GM12891 (cell line): ENCODE measurements at regions not wholly inside any gene's neighbourhood (a gene's known extent, or its start where the extent isn't known, plus 50 kb on each side); places are given as distances from the start of the nearest gene placed in this dataset.

Experiments
- DNase-seq: peaks from one replicate; pipeline ENCODE4 v3.0.0; 2011; ENCODE audit warnings: low spot score; ENCODE audit not compliant: insufficient read length
- FAIRE-seq: peaks from 2 replicates; lab custom pipeline; 2011; peaks lifted over from hg19 to GRCh38; lab: Jason Lieb, UNC
- PAX5 ChIP-seq: IDR thresholded peaks from 2 replicates; pipeline ENCODE4 v1.6.1; 2011; ENCODE audit warnings: low read length, moderate library complexity, mild to moderate bottlenecking; ENCODE audit not compliant: insufficient read depth, severe bottlenecking
- POLR2A ChIP-seq: IDR thresholded peaks from 2 replicates; pipeline ENCODE4 v1.6.1; 2011; ENCODE audit warnings: low read depth, low read length, control low read depth
- POLR2AphosphoS5 ChIP-seq: IDR thresholded peaks from 2 replicates; pipeline ENCODE4 v1.6.1; 2011; ENCODE audit warnings: low read depth, low read length, control low read depth
- POU2F2 ChIP-seq: IDR thresholded peaks from 2 replicates; pipeline ENCODE4 v1.6.1; 2011; ENCODE audit warnings: low read depth, mild to moderate bottlenecking, control low read depth, low read length, moderate library complexity
- SPI1 ChIP-seq: IDR thresholded peaks from 2 replicates; pipeline ENCODE4 v1.6.1; 2011; ENCODE audit warnings: low read depth, low read length, control low read depth
- TAF1 ChIP-seq: IDR thresholded peaks from 2 replicates; pipeline ENCODE4 v1.6.1; 2011; ENCODE audit warnings: low read depth, low read length, control low read depth

DNA sequence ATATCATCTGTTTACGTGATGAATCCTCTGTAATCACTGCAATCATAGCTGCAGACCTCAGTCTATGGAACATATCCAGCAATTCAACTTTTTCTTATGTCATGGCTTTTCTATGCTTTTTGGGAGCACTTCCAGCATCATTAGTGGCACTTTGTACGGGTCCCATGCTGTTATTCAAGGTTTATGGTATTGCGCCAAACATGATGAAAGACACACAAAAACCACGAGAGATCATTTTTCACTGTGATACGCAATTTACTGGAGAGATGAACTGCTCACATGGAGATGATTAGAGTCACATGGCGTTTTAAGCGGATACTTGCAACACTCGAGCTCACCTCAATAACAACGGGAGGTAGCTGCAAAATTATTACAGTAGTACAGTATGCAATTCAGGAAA is 2101.7 kb upstream of the PCDH20 start:
- no peak for TF ChIP-seq POLR2A
- TF ChIP-seq SPI1 = no peak
- TF ChIP-seq POU2F2 = no peak
- TF ChIP-seq PAX5 = no peak
- TF ChIP-seq TAF1 = no peak
- no peak for TF ChIP-seq POLR2AphosphoS5
- no peak for DNase-seq
- FAIRE-seq = no peak

DNA sequence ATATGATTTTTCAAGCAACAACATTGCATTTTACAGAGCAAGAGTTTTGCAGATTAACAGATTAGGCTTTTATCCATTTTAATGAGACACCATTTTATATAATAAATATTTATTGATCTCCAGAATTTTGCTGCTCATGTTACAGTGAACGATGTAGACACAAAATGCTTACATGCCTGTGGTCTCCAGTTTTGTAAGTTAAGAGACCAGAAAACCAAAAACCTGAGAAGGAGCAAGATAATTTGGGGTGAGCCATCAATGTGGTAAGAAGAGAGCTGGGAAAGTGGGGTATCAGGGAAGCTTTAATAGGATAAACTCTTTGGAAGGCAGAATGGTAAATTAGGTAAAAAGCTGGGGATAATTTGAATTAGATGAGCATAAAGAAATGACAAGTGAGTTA is 2100.5 kb upstream of the PCDH20 start:
- DNase-seq (no peak), FAIRE-seq (no peak)
- no peak for TF ChIP-seq POU2F2
- no peak for TF ChIP-seq TAF1
- TF ChIP-seq PAX5 = no peak
- no peak for TF ChIP-seq SPI1

DNA sequence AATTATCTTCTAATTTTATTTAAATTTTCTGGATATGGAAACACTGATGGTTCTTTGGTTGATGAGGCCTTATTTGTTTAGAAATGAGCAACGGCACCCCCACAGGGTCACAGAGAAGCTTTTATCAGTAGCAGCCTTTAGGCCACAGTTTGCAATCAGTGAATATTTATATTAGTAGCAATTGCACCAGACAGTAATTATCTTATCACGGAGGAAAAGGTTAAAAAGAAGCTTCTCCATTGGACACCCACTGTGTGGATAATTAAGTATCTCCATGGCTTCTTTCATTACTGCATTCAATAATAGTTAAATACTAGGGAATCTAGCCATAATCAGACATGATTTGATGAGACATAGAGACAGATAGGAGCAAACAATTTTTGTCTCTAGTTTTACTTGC is 2099.2 kb upstream of the PCDH20 start:
- FAIRE-seq (no peak), DNase-seq (no peak)
- TF ChIP-seq POLR2A = no peak
- no peak for TF ChIP-seq SPI1

DNA sequence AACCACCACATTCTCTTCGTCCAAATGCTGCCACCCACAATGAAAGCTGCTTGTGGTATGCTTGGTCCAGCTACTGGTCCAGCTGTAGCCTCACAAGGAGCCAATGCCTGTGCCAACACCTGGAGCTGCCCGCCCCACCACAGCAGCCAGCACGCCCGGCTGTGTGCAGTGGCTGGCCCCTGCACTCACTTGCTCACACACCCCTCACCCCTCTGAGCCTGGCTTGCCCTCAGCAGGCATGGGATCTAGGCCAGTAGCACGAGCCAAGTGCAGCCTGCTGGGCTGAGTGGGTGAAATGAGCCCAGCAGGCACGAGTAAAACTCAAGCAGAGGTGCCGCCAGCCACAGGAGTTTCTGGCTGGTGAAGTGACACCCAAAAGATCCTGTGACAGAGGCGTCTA is 2096.4 kb upstream of the PCDH20 start:
- TF ChIP-seq SPI1 (no peak), POLR2AphosphoS5 (no peak), PAX5 (no peak), POU2F2 (no peak), TAF1 (no peak), POLR2A (no peak)
- FAIRE-seq (no peak), DNase-seq (no peak)

DNA sequence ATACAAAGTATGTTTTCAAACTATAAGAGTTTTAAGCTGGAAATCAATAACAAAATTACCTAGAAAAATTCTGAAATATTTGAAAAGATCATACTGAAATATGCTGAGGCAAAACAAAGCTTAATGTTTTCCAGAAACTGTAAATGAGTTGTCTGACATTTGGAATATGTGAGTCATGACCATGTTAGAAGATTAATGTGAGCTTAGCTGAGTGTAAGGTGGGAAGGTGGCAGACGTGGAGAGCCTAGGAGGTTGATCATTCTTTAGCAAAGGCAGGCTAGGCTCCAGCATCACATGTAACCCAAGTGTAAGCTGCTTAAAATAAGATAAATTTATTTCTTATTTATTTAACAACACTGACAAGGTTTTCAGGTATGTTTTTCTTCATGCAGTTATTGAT is 2086.1 kb upstream of the PCDH20 start:
- FAIRE-seq = no peak
- TF ChIP-seq POU2F2 (no peak), SPI1 (no peak), PAX5 (no peak), POLR2AphosphoS5 (no peak), POLR2A (no peak), TAF1 (no peak)

DNA sequence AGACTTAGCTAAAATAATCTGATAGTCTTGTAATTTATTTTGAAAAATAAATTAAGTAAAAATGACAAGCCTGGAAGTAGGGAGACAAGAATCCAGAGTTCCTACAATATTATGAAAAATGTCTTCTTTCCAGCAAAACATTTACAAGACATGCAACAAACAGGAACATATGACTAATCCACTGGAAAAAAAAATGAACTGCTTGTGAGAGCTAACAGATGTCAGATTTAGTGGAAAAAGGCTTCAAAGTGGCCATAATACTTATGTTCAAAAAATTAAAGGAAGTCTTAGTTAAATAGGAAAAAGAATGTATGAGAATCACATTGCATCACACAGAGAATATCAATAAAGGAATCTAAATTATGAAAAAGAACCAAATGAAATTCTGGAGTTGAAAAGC is 2082.0 kb upstream of the PCDH20 start:
- no peak for TF ChIP-seq POU2F2
- DNase-seq (no peak), FAIRE-seq (no peak)

More for the DNA sequence above, 2086.1 kb upstream of the PCDH20 start:
- DNase-seq = no peak

DNA sequence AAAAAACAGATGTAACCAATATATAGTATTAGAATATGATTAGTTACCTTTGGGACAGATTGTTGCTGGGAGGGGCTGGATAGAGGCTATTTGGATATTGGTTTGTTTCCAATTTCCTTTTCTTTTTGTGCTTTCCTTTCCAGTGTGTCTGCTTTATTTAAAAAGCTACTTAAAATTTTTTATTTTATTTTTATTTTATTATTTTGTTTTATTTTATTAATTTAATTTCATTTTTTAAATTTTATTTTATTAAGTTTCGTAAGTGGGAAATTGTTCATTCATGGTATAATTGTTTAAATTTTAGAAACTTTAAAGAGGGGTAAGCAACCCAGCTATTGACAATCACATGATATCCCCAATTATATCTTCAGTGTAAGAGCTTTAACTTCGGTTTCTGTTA is 2077.0 kb upstream of the PCDH20 start:
- no peak for DNase-seq
- no peak for TF ChIP-seq SPI1
- no peak for TF ChIP-seq TAF1
- no peak for TF ChIP-seq POLR2AphosphoS5
- TF ChIP-seq PAX5 = no peak
- no peak for TF ChIP-seq POU2F2
- TF ChIP-seq POLR2A = no peak
- FAIRE-seq = no peak

DNA sequence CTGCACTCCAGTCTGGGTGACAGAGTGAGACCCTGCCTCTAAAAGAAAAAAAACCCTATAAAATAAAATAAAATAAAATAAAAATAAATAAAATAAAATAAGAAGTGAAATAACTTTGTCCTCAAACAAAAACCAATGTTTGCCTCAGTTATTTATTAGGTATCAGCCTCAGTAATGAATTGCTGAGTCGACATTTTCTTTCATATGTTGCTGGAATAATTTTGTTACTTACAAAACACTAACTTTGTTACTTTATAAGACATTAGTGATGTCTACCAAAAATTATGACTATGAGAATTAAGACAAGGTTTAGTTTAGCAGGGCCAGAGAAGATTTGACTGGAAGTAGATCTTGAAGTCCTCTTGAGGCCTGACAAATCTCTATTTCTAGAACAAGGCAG is 2074.5 kb upstream of the PCDH20 start:
- DNase-seq (no peak), FAIRE-seq (no peak)
- TF ChIP-seq SPI1 = no peak
- no peak for TF ChIP-seq POLR2AphosphoS5
- TF ChIP-seq POLR2A = no peak
- no peak for TF ChIP-seq TAF1
- TF ChIP-seq POU2F2 = no peak
- no peak for TF ChIP-seq PAX5

DNA sequence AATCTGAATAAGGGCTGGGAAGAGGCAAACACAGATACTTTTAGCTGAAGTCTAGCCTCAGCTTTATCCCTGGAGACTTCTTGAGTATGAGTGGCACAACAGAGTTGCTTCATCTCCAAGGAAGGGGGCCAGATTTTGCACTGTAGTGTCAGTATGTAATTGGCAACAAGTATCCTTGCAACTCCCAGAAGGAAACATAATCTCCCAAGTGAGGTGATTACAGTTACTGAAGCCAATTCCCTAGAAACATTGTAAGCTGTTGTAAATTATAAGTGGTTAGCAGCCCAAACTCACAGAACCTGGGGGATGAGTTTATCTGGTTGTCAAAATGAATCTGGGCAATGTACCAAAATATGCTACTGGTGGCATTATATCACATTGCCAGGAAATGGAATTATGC is 2065.7 kb upstream of the PCDH20 start:
- no peak for TF ChIP-seq POLR2A
- no peak for TF ChIP-seq PAX5
- TF ChIP-seq SPI1 = no peak
- no peak for TF ChIP-seq TAF1
- no peak for TF ChIP-seq POU2F2
- no peak for TF ChIP-seq POLR2AphosphoS5
- no peak for FAIRE-seq
- DNase-seq = no peak

DNA sequence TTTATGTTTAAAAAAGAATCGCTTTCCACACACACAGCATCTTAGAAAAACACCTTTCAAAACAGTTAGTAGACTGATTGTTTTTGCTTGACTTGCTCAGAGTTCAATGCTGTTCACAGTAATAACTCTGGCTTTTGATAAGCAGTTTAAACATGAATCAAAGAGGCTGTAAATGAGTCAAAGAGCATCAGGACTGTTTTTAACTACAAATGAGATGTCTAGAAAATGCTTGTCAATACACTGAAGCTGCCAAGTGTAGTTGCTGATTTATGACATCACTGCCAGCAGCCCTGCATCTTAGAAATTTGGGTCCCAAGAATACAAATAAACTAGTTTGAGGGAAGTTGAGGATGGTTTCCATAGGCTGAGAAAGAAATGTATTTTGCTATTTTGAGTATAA is 2057.1 kb upstream of the PCDH20 start:
- FAIRE-seq = no peak
- no peak for DNase-seq
- TF ChIP-seq PAX5 (no peak), POU2F2 (no peak), POLR2A (no peak), SPI1 (no peak), TAF1 (no peak), POLR2AphosphoS5 (no peak)

DNA sequence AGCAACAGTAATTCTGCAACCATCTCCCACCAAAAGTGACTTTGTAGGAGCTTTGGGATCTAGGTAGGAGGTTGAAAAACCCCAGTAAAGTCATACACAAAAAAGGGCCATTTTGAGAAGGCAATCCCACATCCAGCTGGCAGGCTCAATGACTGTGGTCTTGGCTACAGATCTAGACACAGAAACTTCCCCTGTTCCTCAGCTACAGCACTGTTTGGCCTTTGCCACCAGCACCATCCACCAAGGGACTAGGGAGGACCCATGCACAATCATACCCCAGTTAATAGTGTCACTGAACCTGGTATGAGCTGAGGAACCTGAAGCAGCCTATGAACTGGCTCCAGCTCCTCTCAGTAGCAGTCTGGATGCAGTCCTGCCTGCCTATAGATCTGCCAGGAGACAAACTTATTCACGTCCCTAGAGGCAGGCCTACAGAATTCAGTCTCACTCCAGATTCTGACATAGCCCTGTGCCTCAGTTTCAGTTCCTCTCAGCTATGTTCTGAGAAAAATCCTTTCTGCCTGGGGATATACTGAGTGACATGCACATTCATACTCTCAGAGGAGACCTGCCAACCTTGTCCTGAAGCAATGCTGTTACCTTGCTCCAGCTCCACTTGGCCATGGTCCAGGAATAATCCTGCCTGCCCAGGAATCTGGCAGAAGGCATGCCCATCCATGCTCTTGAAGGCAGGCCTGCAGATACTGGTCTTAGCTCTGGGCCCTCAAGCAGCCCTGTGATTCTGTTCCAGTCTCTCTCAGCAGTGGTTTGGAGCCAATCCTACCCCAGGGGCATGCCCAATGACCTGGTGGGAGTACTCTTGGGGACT is 2048.3 kb upstream of the PCDH20 start:
- TF ChIP-seq SPI1 (peak; percentile 100), POLR2A (no peak)
- DNase-seq = peak; percentile 10
- FAIRE-seq = peak; percentile 82
